ENCODE measurements at regions not wholly inside any gene's neighbourhood (a gene's known extent, or its start where the extent isn't known, plus 50 kb on each side); places are given as distances from the start of the nearest gene placed in this dataset.

DNA sequence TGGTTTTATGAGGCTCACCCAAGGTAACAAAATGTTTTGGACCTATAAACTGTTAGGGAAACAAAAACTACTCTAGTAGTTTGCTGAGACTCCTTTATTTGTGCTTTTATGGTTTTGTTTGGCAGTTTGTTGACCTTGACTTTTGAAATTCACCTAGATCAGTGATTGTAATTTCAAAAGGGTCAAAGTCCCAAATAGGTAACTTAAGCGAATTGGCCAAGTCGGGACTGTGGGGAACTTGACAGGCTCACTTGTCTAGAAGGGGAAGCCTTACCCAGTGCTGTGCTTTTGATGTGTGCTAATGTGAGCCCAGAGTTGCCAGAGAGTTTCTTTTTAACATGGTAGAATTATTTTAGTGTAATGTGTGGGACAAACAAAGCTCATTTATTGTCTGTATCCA lies 87.2 kb upstream of the SGCD start:
- TF ChIP-seq, protein P1, sequence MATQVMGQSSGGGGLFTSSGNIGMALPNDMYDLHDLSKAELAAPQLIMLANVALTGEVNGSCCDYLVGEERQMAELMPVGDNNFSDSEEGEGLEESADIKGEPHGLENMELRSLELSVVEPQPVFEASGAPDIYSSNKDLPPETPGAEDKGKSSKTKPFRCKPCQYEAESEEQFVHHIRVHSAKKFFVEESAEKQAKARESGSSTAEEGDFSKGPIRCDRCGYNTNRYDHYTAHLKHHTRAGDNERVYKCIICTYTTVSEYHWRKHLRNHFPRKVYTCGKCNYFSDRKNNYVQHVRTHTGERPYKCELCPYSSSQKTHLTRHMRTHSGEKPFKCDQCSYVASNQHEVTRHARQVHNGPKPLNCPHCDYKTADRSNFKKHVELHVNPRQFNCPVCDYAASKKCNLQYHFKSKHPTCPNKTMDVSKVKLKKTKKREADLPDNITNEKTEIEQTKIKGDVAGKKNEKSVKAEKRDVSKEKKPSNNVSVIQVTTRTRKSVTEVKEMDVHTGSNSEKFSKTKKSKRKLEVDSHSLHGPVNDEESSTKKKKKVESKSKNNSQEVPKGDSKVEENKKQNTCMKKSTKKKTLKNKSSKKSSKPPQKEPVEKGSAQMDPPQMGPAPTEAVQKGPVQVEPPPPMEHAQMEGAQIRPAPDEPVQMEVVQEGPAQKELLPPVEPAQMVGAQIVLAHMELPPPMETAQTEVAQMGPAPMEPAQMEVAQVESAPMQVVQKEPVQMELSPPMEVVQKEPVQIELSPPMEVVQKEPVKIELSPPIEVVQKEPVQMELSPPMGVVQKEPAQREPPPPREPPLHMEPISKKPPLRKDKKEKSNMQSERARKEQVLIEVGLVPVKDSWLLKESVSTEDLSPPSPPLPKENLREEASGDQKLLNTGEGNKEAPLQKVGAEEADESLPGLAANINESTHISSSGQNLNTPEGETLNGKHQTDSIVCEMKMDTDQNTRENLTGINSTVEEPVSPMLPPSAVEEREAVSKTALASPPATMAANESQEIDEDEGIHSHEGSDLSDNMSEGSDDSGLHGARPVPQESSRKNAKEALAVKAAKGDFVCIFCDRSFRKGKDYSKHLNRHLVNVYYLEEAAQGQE (IDR thresholded peaks at IDR 0.05; ENCODE audit: insufficient read depth in 1 of 2, low read depth in 2 of 2, low read length in 2 of 2), result no peak
- TF ChIP-seq POLR2AphosphoS5 (IDR thresholded peaks at IDR 0.05; ENCODE audit: low read depth, low read length) (no peak), TAF1 (IDR thresholded peaks at IDR 0.05; ENCODE audit: borderline replicate concordance, insufficient read depth, low read length) (no peak)
